Transverse colon (tissue), 4 donors: ENCODE measurements at regions not wholly inside any gene's neighbourhood (a gene's known extent, or its start where the extent isn't known, plus 50 kb on each side); places are given as distances from the start of the nearest gene placed in this dataset.

Experiments
- DNase-seq: peaks from one replicate; pipeline ENCODE4 v3.0.0-alpha.2; 2019
- H3K27ac ChIP-seq, 4 donors: fragments of 200-600 bp; sonication (generic); 2 replicates each; pipeline ENCODE4 v1.5.1; 2016 to 2018; ENCODE audit warnings: inconsistent platforms in 4 of 4
- H3K27me3 ChIP-seq: fragments of 200-600 bp; sonication (generic); 2 replicates; pipeline ENCODE4 v1.5.1; 2017; ENCODE audit warnings: inconsistent platforms
- H3K36me3 ChIP-seq, 4 donors: fragments of 200-600 bp; sonication (generic); 2 replicates each; pipeline ENCODE4 v1.5.1; 2017 to 2019; ENCODE audit warnings: inconsistent platforms in 4 of 4
- H3K4me1 ChIP-seq, 4 donors: fragments of 200-600 bp; sonication (generic); 2 replicates each; pipeline ENCODE4 v1.5.1; 2017 to 2020; ENCODE audit warnings: inconsistent platforms in 4 of 4
- H3K4me3 ChIP-seq, 4 donors: fragments of 200-600 bp; sonication (generic); 1 replicate in 1 of 4; 2 replicates in 3 of 4; pipeline versions ENCODE4 v1.5.1 to v1.6.1; 2017 to 2019; ENCODE audit warnings: inconsistent platforms in 4 of 4
- H3K9me3 ChIP-seq, 2 donors: fragments of 200-600 bp; sonication (generic); 2 replicates each; pipeline ENCODE4 v1.5.1; 2017 to 2019; ENCODE audit warnings: inconsistent platforms in 2 of 2
- EP300 ChIP-seq: sonication (generic); formaldehyde crosslinking; IDR thresholded peaks from one replicate; pipeline ENCODE4 v1.6.1; 2017; ENCODE audit warnings: antibody characterized with exemption, low read depth
- POLR2A ChIP-seq: fragments of 450-650 bp; IDR thresholded peaks from one replicate; pipeline ENCODE4 v1.6.1; 2016; ENCODE audit warnings: antibody characterized with exemption, mild to moderate bottlenecking, moderate library complexity
- POLR2AphosphoS5 ChIP-seq, 3 donors: sonication (generic); formaldehyde crosslinking; IDR thresholded peaks; one replicate each; pipeline ENCODE4 v1.6.1; 2016; ENCODE audit warnings: antibody characterized with exemption in 3 of 3
- WGBS, 2 donors: methylation state at CpG; one replicate each; pipeline ENCODE4 v1.1.5; 2018; ENCODE audit warnings: low coverage in 1 of 2; 5-methylcytosine and 5-hydroxymethylcytosine counted together
- in situ Hi-C, 4 donors: fragments of 200-750 bp; cut with MboI; loops; one replicate each; pipeline versions ENCODE4 v1.15.0 to v1.15.1; 2017; ENCODE audit warnings: low sequenced_read_pairs in 3 of 4, low pct_ligation_motif_present in 1 of 4, low pct_unique_long_range_greater_than_20kb in 1 of 4
- intact Hi-C: fragments of 100-400 bp; cut with DNase I; formaldehyde crosslinking; loops from one replicate; pipeline ENCODE4 v1.15.1; 2023; ENCODE audit warnings: low total_unique reads
- TF ChIP-seq, protein P1 (sequence below), 5 experiments: fragments of 200-600 bp in 3 of 5; fragments of 450-650 bp in 2 of 5; sonication (generic) in 3 of 5; IDR thresholded peaks; 1 replicate in 2 of 5; 2 replicates in 3 of 5; pipeline ENCODE4 v1.5.1; 2016 to 2017; ENCODE audit warnings: antibody characterized with exemption in 5 of 5, inconsistent platforms in 3 of 5, mild to moderate bottlenecking in 2 of 5, moderate library complexity in 1 of 5

DNA sequence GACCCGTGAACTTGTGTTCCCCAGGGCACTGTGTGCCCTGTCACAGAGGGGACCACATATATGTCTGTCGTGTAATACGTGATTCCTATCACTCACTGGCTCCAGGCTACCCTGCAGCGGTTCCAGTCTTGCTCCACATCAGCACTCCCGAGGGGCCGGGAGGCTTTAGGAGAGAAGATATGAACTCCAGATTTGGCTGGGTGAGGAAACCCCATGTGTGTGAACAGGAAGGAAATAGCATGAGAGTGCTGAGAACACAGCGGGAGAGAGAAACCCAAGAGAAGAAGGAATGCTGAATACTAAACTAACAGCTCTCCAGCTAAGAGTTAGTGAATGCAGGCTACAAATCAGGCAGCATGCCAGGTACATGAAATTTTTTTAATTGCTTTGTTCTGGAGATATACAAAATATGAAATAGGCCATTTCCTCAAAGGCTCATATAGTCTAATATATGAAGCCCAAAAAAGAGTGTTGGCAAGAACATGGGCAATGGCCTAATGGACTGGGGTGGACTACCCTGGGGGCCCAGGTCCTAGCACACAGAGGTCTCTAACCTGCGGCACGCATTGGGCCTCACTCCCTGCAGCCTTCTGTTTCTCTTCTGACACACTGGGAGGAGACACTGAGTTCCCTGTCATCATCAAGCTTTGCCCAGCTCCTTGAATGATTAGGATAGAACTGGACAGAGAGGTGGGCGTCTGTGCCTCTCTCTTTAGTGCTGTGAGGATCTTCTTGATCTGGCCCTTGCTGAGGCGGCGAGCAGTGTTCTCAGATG lies 372.8 kb upstream of the RAB6C start:
- Histone ChIP-seq H3K9me3 (no peaks in the 10 kb centered on the region), H3K36me3 (no peaks in the 10 kb centered on the region), H3K4me3 (no peak overlapping the region), H3K4me1 (no peaks in the 10 kb centered on the region), H3K27ac (no peak overlapping the region), H3K27me3 (no peaks in the 10 kb centered on the region)
- 57 to 80% methylated on average over 1 to 12 of the region's 12 CpGs for WGBS, 2 donors
- in situ Hi-C loops (no loop called here), intact Hi-C loops (no loop called here)
- no peak for DNase-seq
- TF ChIP-seq POLR2AphosphoS5 (IDR thresholded peaks at IDR 0.05) (no peak), POLR2A (no peak), EP300 (no peak)
- TF ChIP-seq, protein P1, sequence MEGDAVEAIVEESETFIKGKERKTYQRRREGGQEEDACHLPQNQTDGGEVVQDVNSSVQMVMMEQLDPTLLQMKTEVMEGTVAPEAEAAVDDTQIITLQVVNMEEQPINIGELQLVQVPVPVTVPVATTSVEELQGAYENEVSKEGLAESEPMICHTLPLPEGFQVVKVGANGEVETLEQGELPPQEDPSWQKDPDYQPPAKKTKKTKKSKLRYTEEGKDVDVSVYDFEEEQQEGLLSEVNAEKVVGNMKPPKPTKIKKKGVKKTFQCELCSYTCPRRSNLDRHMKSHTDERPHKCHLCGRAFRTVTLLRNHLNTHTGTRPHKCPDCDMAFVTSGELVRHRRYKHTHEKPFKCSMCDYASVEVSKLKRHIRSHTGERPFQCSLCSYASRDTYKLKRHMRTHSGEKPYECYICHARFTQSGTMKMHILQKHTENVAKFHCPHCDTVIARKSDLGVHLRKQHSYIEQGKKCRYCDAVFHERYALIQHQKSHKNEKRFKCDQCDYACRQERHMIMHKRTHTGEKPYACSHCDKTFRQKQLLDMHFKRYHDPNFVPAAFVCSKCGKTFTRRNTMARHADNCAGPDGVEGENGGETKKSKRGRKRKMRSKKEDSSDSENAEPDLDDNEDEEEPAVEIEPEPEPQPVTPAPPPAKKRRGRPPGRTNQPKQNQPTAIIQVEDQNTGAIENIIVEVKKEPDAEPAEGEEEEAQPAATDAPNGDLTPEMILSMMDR (IDR thresholded peaks at IDR 0.05): no peak

DNA sequence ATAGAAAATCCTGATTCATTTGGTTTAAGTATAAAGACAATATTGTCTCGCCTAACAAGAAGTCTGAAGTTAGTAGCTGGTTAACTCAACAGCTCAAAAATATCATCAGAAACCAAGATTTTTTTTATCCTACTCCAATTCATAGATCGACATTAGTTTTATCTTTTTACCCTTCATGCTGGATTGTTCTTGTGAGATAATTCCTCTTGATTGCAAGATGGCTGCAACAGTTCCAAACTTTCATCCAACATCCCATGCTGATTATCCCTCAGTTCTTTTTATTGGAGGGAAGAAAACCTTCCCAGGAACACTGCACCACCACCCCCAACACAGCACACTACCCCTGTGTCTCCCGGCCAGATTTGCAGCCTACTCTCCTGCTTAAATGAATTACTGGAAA lies 370.2 kb upstream of the RAB6C start:
- in situ Hi-C loops: no loop called here
- DNase-seq: no peak
- no peaks in the 10 kb centered on the region for H3K4me1 ChIP-seq
- TF ChIP-seq POLR2A (no peak), POLR2AphosphoS5 (IDR thresholded peaks at IDR 0.05) (no peak), EP300 (no peak)
- TF ChIP-seq, protein P1 (IDR thresholded peaks at IDR 0.05): no peak
- H3K36me3 ChIP-seq: no peaks in the 10 kb centered on the region
- no peak overlapping the region for H3K4me3 ChIP-seq
- intact Hi-C loops: no loop called here
- H3K27me3 ChIP-seq: no peaks in the 10 kb centered on the region
- 91 to 97% methylated on average over 3 of the region's 3 CpGs for WGBS, 2 donors
- no peak overlapping the region for H3K27ac ChIP-seq
- no peaks in the 10 kb centered on the region for H3K9me3 ChIP-seq

DNA sequence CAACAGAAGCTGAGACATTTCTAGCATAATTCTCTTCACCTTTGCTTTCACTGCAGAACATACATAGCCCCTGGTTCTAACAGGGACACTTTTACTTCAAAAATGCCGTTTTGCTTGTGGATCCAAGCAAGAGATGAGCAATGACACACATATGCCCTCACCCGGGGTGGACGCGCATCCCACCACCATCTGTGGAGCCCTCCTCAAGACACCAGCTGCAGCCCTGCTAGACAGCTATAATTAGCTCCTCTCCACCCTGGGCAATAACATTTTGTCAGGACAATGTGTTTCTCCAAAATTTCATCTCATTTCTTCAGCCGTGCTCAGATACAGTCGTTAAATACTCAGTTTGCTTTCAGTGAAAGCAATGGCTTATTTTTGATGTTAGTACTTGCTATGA lies 368.7 kb upstream of the RAB6C start:
- DNase-seq: no peak
- intact Hi-C loops: no loop called here
- Histone ChIP-seq H3K4me3 (no peak overlapping the region), H3K27ac (no peak overlapping the region), H3K9me3 (no peaks in the 10 kb centered on the region), H3K27me3 (no peaks in the 10 kb centered on the region), H3K36me3 (no peaks in the 10 kb centered on the region), H3K4me1 (no peaks in the 10 kb centered on the region)
- TF ChIP-seq EP300 (no peak), POLR2AphosphoS5 (IDR thresholded peaks at IDR 0.05) (no peak), POLR2A (no peak)
- TF ChIP-seq, protein P1 (IDR thresholded peaks at IDR 0.05): no peak
- WGBS, 2 donors: 80 to 82% methylated on average over 3 to 6 of the region's 6 CpGs
- in situ Hi-C loops: no loop called here

DNA sequence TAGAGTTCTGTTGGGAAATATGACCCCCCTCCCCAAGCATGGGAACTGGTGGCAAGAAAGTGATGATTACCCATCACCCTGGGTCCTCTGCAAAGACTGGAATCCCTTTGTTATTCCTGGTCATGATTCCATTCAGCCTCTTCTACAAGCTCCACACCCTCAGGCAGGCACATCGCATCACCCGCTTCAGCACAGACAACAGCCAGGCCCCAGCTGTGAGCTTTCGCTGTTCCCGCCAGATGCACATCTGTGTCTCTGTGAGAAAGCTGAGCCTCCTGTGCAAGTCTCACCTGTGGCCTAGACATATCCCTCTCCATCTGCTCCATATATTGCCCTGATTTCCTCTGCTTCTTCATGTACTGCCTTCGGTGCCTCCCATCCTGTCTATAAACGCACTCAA lies 368.0 kb upstream of the RAB6C start:
- Histone ChIP-seq H3K9me3 (no peaks in the 10 kb centered on the region), H3K27me3 (no peaks in the 10 kb centered on the region), H3K36me3 (no peaks in the 10 kb centered on the region), H3K4me1 (no peaks in the 10 kb centered on the region), H3K27ac (no peak overlapping the region), H3K4me3 (no peak overlapping the region)
- 74 to 79% methylated on average over 4 to 6 of the region's 6 CpGs for WGBS, 2 donors
- DNase-seq: no peak
- TF ChIP-seq, protein P1 (IDR thresholded peaks at IDR 0.05): no peak
- no peak for TF ChIP-seq POLR2A
- no peak for TF ChIP-seq POLR2AphosphoS5 (IDR thresholded peaks at IDR 0.05)
- intact Hi-C loops: no loop called here
- in situ Hi-C loops: no loop called here
